SU-DHL-6 (cell line): ENCODE measurements at regions not wholly inside any gene's neighbourhood (a gene's known extent, or its start where the extent isn't known, plus 50 kb on each side); places are given as distances from the start of the nearest gene placed in this dataset.

Experiments used
- H2AFZ ChIP-seq: fragments of 200-600 bp; sonication (generic); 2 replicates; pipeline ENCODE4 v1.6.1; 2014; ENCODE audit warnings: low read depth, mild to moderate bottlenecking, moderate library complexity, mixed read lengths, antibody characterized with exemption, low read length; ENCODE audit not compliant: severe bottlenecking
- H3F3A ChIP-seq: fragments of 200-600 bp; shearing (Covaris generic); 2 replicates; pipeline ENCODE4 v1.6.0; 2016; ENCODE audit warnings: antibody characterized with exemption, mild to moderate bottlenecking; ENCODE audit not compliant: insufficient read depth
- H3K27ac ChIP-seq: fragments of 200-600 bp; sonication (generic); 2 replicates; pipeline ENCODE4 v1.5.1; 2016; ENCODE audit warnings: low read depth, mild to moderate bottlenecking, low read length, moderate library complexity, mixed read lengths
- H3K27me3 ChIP-seq: fragments of 200-600 bp; sonication (generic), shearing (Covaris generic); 2 replicates; pipeline ENCODE4 v1.6.0; 2014; ENCODE audit warnings: mild to moderate bottlenecking, low read length
- H3K36me3 ChIP-seq: fragments of 200-600 bp; sonication (generic); 2 replicates; pipeline ENCODE4 v1.6.1; 2014; ENCODE audit warnings: mild to moderate bottlenecking, low read length, mixed read lengths
- H3K4me2 ChIP-seq: fragments of 300-600, 200-600 bp; shearing (Covaris generic), sonication (generic); 2 replicates; pipeline ENCODE4 v1.6.0; 2014; ENCODE audit warnings: low read length, low read depth, mild to moderate bottlenecking; ENCODE audit not compliant: poor library complexity, severe bottlenecking
- H3K4me3 ChIP-seq: fragments of 200-600 bp; sonication (generic); 2 replicates; pipeline ENCODE4 v1.5.1; 2014; ENCODE audit warnings: antibody characterized with exemption, low read length, mild to moderate bottlenecking, mixed read lengths; ENCODE audit not compliant: insufficient read depth, poor library complexity, severe bottlenecking
- H3K79me2 ChIP-seq: fragments of 200-600 bp; sonication (generic); 2 replicates; pipeline ENCODE4 v1.6.1; 2014; ENCODE audit warnings: mild to moderate bottlenecking, low read length, moderate library complexity; ENCODE audit not compliant: insufficient read depth
- H3K9ac ChIP-seq: fragments of 200-600 bp; sonication (generic); 2 replicates; pipeline ENCODE4 v1.7.0; 2014; ENCODE audit warnings: mild to moderate bottlenecking, low read length
- H3K9me2 ChIP-seq: fragments of 200-600 bp; sonication (generic); replicated peaks from 2 replicates; pipeline ENCODE4 v1.6.1; 2014; ENCODE audit warnings: low read length; ENCODE audit not compliant: insufficient read depth
- H3K9me3 ChIP-seq: fragments of 200-600 bp; sonication (generic); 2 replicates; pipeline ENCODE4 v1.6.1; 2014; ENCODE audit warnings: low read length, mixed read lengths; ENCODE audit not compliant: insufficient read depth
- H4K20me1 ChIP-seq: fragments of 200-600 bp; sonication (generic); 2 replicates; pipeline ENCODE4 v1.6.1; 2014; ENCODE audit warnings: low read depth, mild to moderate bottlenecking, antibody characterized with exemption, low read length, moderate library complexity, mixed read lengths
- CTCF ChIP-seq: fragments of 200-600 bp; sonication (generic); IDR thresholded peaks from one replicate; pipeline ENCODE4 v1.5.1; 2017; ENCODE audit warnings: antibody characterized with exemption, mild to moderate bottlenecking, low read length, moderate library complexity; ENCODE audit not compliant: insufficient read depth, poor library complexity, severe bottlenecking
- EZH2phosphoT487 ChIP-seq: fragments of 200-600 bp; sonication (generic), shearing (Covaris generic); conservative IDR thresholded peaks from 2 replicates; pipeline ENCODE4 v1.6.1; 2018; ENCODE audit warnings: mild to moderate bottlenecking, antibody characterized with exemption, low read length, moderate library complexity, mixed read lengths

- Histone ChIP-seq H3K9me3 (no peaks in the 10 kb centered on the region), H4K20me1 (no peaks in the 10 kb centered on the region), H3K9ac (no peak overlapping the region), H3K27ac (no peak overlapping the region), H3K79me2 (no peaks in the 10 kb centered on the region), H3F3A (no peaks in the 10 kb centered on the region), H3K36me3 (no peaks in the 10 kb centered on the region), H3K4me3 (no peak overlapping the region), H3K9me2 (no peaks in the 10 kb centered on the region), H3K4me2 (no peak overlapping the region), H3K27me3 (no peaks in the 10 kb centered on the region), H2AFZ (no peak overlapping the region)
- TF ChIP-seq EZH2phosphoT487 (no peak), CTCF (no peak)
Measured at GRCh38 chr5:33284681-33285080, 156.1 kb upstream of the TARS1 start.

GRCh38 chr5:33287242-33287641 lies 153.5 kb upstream of the TARS1 start:
- H3K9me3 ChIP-seq, result no peaks in the 10 kb centered on the region
- no peak for TF ChIP-seq EZH2phosphoT487
- no peak for TF ChIP-seq CTCF
- H3K36me3 ChIP-seq, result no peaks in the 10 kb centered on the region

GRCh38 chr5:33291216-33292000 lies 149.4 kb upstream of the TARS1 start:
- Histone ChIP-seq H3K9me2 (no peaks in the 10 kb centered on the region), H3F3A (no peaks in the 10 kb centered on the region), H2AFZ (no peak overlapping the region), H3K4me3 (no peak overlapping the region), H3K4me2 (no peak overlapping the region), H3K79me2 (no peaks in the 10 kb centered on the region), H3K9ac (no peak overlapping the region), H4K20me1 (no peaks in the 10 kb centered on the region), H3K27ac (no peak overlapping the region), H3K9me3 (no peaks in the 10 kb centered on the region), H3K27me3 (no peaks in the 10 kb centered on the region), H3K36me3 (no peaks in the 10 kb centered on the region)
- TF ChIP-seq CTCF (no peak), EZH2phosphoT487 (no peak)

More at GRCh38 chr5:33287242-33287641, 153.5 kb upstream of the TARS1 start:
- Histone ChIP-seq H3K4me2 (no peak overlapping the region), H4K20me1 (no peaks in the 10 kb centered on the region), H3K27me3 (no peaks in the 10 kb centered on the region), H3F3A (no peaks in the 10 kb centered on the region), H3K9ac (no peak overlapping the region), H3K27ac (no peak overlapping the region), H3K4me3 (no peak overlapping the region), H3K9me2 (no peaks in the 10 kb centered on the region), H2AFZ (no peak overlapping the region), H3K79me2 (no peaks in the 10 kb centered on the region)
